Glomerular visceral epithelial cell (primary cell): ENCODE measurements at regions not wholly inside any gene's neighbourhood (a gene's known extent, or its start where the extent isn't known, plus 50 kb on each side); places are given as distances from the start of the nearest gene placed in this dataset.
A peak's percentile ranks its signal among the peaks of the same experiment; 100 is the strongest.

ENCODE experiments used
- DNase-seq: peaks from one replicate; pipeline ENCODE4 v3.0.0-alpha.2; 2016; ENCODE audit errors: extremely low spot score

- DNase-seq, result no peak
Observed at GRCh38 chr5:4815002-4815401, 325.1 kb upstream of the ADAMTS16 start.

GRCh38 chr5:4817767-4818166 is 322.4 kb upstream of the ADAMTS16 start:
- no peak for DNase-seq

GRCh38 chr5:4831325-4831724 is 308.8 kb upstream of the ADAMTS16 start:
- DNase-seq, result no peak

GRCh38 chr5:4832471-4832870 is 307.7 kb upstream of the ADAMTS16 start:
- DNase-seq, result no peak

GRCh38 chr5:4833104-4833738 is 306.9 kb upstream of the ADAMTS16 start:
- no peak for DNase-seq

GRCh38 chr5:4837489-4838058 is 302.6 kb upstream of the ADAMTS16 start:
- DNase-seq, result no peak

GRCh38 chr5:4845221-4845620 is 294.9 kb upstream of the ADAMTS16 start:
- DNase-seq, result no peak

- no peak for DNase-seq
Observed at GRCh38 chr5:4847766-4848165, 292.4 kb upstream of the ADAMTS16 start.

GRCh38 chr5:4855036-4855435 is 285.1 kb upstream of the ADAMTS16 start:
- DNase-seq, result no peak

GRCh38 chr5:4855880-4856279 is 284.2 kb upstream of the ADAMTS16 start:
- no peak for DNase-seq

GRCh38 chr5:4857761-4858160 is 282.4 kb upstream of the ADAMTS16 start:
- no peak for DNase-seq

- no peak for DNase-seq
Observed at GRCh38 chr5:4859500-4860235, 280.5 kb upstream of the ADAMTS16 start.

GRCh38 chr5:4860631-4861030 is 279.5 kb upstream of the ADAMTS16 start:
- DNase-seq, result no peak

- DNase-seq, result peak; percentile 37
Observed at GRCh38 chr5:4862500-4862899, 277.6 kb upstream of the ADAMTS16 start.

- no peak for DNase-seq
Observed at GRCh38 chr5:4866131-4866659, 273.9 kb upstream of the ADAMTS16 start.

- DNase-seq, result no peak
Observed at GRCh38 chr5:4866817-4867216, 273.3 kb upstream of the ADAMTS16 start.

GRCh38 chr5:4868140-4868735 is 271.9 kb upstream of the ADAMTS16 start:
- DNase-seq, result peak; percentile 33

GRCh38 chr5:4873652-4874051 is 266.5 kb upstream of the ADAMTS16 start:
- DNase-seq, result no peak

- DNase-seq, result no peak
Observed at GRCh38 chr5:4874097-4874496, 266.0 kb upstream of the ADAMTS16 start.

- no peak for DNase-seq
Observed at GRCh38 chr5:4875942-4876341, 264.2 kb upstream of the ADAMTS16 start.

- DNase-seq, result no peak
Observed at GRCh38 chr5:4876804-4877203, 263.3 kb upstream of the ADAMTS16 start.

- DNase-seq, result no peak
Observed at GRCh38 chr5:4877579-4877978, 262.6 kb upstream of the ADAMTS16 start.

GRCh38 chr5:4879075-4879474 is 261.1 kb upstream of the ADAMTS16 start:
- DNase-seq, result no peak
